ENCODE measurements at regions not wholly inside any gene's neighbourhood (a gene's known extent, or its start where the extent isn't known, plus 50 kb on each side); places are given as distances from the start of the nearest gene placed in this dataset.

DNA sequence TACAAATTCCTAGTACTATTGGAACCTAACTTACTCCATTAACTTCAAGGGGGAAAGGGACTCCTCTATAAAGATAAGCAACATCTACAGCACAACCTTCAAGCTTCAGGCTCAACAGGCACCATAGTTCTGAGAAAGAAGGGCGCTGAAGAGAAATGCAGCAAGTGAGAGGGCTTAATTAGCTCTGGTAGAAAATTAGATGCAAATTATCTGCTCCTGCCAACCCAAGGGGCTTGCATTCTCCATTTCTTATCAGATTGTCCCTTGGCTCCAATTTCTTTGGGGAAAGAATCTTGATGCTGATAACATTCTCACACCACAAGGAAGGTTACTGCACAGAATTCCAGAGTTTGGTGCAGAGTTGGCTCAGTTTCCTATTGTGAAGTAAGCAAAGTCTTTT, 214.6 kb downstream of the GABRG2 start:
- H3K36me3 ChIP-seq: no peaks in the 10 kb centered on the region
- H3K4me1 ChIP-seq: no peaks in the 10 kb centered on the region
- DNase-seq (no peak), ATAC-seq (no peak)
- TF ChIP-seq CTCF (IDR thresholded peaks at IDR 0.05): no peak
- no peak overlapping the region for H3K27ac ChIP-seq
- intact Hi-C loops (cut with DNase I): no loop called here
- H3K4me3 ChIP-seq: no peak overlapping the region
- H3K9me3 ChIP-seq: no peaks in the 10 kb centered on the region
- H3K27me3 ChIP-seq: no peaks in the 10 kb centered on the region

DNA sequence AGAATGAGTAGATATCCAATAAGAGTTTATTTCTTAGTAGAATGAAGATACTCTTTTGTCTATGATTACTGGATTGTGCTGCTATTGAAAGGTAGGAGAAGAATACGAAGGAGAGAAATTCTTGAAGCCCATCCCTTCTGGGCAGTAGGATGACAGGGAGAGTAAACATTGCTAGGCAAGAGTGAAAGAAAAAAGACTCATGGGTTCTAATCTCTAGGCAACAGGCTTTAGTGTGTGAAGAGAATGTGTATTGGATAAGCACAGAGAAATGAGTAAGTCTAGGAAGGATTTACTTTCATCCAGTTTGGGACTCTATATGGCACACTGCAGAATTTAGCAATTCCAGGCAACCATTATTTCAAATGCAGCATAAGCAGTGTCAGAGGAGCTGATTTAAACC, 216.0 kb downstream of the GABRG2 start:
- no peaks in the 10 kb centered on the region for H3K4me1 ChIP-seq
- no peak for ATAC-seq
- no peaks in the 10 kb centered on the region for H3K27me3 ChIP-seq
- H3K36me3 ChIP-seq: no peaks in the 10 kb centered on the region
- no peak overlapping the region for H3K27ac ChIP-seq
- intact Hi-C loops (cut with DNase I): no loop called here
- no peaks in the 10 kb centered on the region for H3K9me3 ChIP-seq
- no peak for DNase-seq
- TF ChIP-seq CTCF (IDR thresholded peaks at IDR 0.05): no peak
- H3K4me3 ChIP-seq: no peak overlapping the region

GRCh38 chr5:162288647-162289296, 221.2 kb downstream of the GABRG2 start:
- no peaks in the 10 kb centered on the region for H3K27me3 ChIP-seq
- no peak overlapping the region for H3K4me3 ChIP-seq
- H3K36me3 ChIP-seq: no peaks in the 10 kb centered on the region
- no peak overlapping the region for H3K27ac ChIP-seq
- H3K9me3 ChIP-seq: peaks cover 0 to 2% of the 10 kb centered on the region in 2 donors
- intact Hi-C loops (cut with DNase I): no loop called here
- no peaks in the 10 kb centered on the region for H3K4me1 ChIP-seq
- no peak for ATAC-seq
- TF ChIP-seq CTCF (IDR thresholded peaks at IDR 0.05): no peak
- no peak for DNase-seq

- no peak for DNase-seq
- Histone ChIP-seq H3K36me3 (no peaks in the 10 kb centered on the region), H3K4me1 (no peaks in the 10 kb centered on the region), H3K4me3 (no peak overlapping the region), H3K27ac (no peak overlapping the region), H3K9me3 (peaks cover 0 to 2% of the 10 kb centered on the region in 2 donors), H3K27me3 (no peaks in the 10 kb centered on the region)
- ATAC-seq: no peak
- TF ChIP-seq CTCF (IDR thresholded peaks at IDR 0.05): no peak
- intact Hi-C loops (cut with DNase I): no loop called here
Measured at GRCh38 chr5:162289489-162289888, 221.9 kb downstream of the GABRG2 start.

GRCh38 chr5:162299793-162300192, 232.2 kb downstream of the GABRG2 start:
- Histone ChIP-seq H3K27me3 (no peaks in the 10 kb centered on the region), H3K36me3 (no peaks in the 10 kb centered on the region), H3K9me3 (peaks cover 0 to 5% of the 10 kb centered on the region in 2 donors), H3K4me3 (no peak overlapping the region), H3K4me1 (no peaks in the 10 kb centered on the region), H3K27ac (no peak overlapping the region)
- DNase-seq (no peak), ATAC-seq (no peak)
- intact Hi-C loops (cut with DNase I): no loop called here
- no peak for TF ChIP-seq CTCF (IDR thresholded peaks at IDR 0.05)

Data from left lung (tissue), 4 donors.